Activated T-cell treated with anti-CD3 and anti-CD28 coated beads, Interleukin-2, amount 50 U/mL, for 1 hour (primary cell): ENCODE measurements at regions not wholly inside any gene's neighbourhood (a gene's known extent, or its start where the extent isn't known, plus 50 kb on each side); places are given as distances from the start of the nearest gene placed in this dataset.

Source experiments
- DNase-seq: peaks from one replicate; pipeline ENCODE4 v3.0.0-alpha.2; 2020

DNA sequence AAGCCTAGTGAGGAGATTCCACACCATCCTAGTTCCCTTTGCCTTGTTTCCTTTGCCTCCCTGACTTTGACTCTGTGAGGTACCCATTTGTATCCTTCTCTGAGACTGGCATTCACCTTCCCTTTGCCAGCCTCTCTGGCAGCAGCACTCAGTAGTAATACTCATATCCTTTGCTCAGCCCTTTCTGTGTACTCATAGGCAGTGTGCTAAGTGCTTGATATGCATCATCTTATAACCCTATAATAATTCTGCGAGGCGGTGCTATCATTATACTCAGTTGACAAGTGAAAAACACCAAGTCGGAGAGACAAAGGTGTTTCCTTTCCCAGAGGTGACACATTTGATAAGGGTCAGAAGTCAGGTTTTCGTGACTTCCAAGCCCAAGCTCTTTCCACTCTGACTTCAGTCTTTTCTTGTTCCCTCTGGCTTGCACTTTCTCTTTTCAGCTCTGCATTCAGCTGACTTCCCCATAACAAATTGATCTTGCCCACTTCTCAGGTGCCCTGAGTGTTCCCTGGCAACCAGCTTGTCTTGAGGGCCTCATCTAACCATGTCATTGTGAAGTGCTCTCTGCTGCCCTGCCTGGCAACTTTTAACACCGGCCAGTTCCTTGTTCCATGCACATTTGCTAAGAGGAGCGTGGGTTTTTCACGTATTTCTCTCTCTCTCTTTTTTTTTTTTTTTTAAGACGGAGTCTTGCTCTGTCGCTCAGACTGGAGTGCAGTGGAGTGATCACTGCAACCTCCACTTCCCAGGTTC, 94.5 kb upstream of the UPP2 start:
- DNase-seq: no peak

DNA sequence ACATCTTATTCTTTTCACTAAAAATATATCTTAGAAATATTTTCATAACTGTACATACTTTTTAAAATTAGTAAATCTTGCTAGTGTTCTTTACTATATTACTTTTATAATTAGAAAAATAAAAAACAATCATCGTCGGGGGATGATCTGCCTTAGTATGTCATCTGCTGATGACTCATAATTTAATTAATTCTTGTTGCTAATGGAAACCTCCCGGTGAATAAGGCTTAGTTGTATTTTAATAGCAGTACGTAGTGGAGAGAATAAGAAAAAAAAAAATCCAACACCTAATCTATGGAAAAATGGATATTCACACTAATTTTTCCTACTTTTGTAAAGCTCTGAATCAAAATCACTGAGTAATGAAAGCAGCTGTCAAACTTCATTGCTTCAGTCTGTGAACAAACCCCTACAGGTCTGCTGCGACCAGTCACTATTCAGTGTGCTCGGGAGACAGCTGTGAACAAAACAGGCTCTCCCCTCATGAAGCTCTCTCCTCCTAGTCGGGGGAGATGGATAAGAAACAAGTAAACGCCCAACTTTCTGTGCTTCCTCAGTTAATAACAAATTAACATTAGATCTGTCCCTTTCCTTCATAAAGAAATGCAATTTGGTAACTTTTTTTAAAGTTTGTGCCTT, 97.4 kb upstream of the UPP2 start:
- DNase-seq: no peak

DNA sequence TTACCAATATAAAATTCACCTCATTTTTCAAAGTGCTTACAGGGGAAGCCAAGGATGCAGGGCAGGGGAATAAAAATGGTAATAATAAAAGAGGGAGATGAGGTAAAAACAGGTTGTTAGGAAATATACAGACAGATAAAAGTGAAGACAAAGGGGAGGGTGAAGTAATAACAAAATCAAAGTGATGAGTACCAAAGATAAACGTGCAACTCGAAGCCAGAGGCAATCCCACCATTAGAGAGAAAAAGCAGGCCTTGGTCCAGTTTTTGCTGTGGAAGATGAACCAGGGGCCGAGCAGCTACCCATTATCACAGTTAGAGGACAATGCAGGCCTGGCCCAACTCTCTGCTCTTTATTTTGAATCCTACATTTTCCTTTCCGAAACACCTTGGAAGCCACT, 99.6 kb upstream of the UPP2 start:
- no peak for DNase-seq

DNA sequence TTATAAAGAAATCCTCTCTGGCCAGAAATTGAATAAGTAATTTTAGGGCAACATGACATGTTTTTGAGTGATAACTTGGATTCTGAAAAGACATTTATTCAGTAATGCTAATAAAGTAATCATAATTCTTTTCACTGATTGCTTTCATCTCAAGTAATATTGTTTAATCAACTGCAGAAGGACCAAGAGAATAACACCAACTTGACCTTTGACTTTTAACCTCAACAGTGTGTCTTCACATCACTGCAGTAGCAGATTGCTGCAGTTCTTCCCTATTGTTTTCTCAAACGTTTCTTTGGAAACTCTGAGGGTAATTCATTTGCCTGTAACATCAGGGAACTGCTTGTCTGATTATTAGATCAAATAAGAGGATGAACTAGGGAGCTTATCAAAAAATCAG, 104.9 kb upstream of the UPP2 start:
- DNase-seq: no peak

DNA sequence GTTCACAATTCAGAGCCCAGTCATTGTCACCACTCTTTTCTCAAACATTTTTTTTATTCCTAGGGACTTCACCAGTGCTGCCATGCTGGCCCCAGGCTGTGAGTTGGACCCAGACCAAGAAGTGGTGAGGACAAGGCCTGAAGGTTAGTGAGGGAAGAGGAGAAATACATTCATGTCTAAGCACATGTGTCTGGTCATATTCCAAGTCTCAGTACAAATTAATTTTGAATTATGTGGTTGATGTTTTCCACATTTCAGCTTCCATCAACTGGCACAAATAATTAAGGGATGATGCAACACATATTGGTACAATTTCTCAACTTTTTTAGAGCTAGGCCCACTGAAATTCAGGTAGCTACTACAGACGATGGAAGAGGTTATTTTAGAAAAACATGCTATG, 106.6 kb upstream of the UPP2 start:
- DNase-seq: no peak

DNA sequence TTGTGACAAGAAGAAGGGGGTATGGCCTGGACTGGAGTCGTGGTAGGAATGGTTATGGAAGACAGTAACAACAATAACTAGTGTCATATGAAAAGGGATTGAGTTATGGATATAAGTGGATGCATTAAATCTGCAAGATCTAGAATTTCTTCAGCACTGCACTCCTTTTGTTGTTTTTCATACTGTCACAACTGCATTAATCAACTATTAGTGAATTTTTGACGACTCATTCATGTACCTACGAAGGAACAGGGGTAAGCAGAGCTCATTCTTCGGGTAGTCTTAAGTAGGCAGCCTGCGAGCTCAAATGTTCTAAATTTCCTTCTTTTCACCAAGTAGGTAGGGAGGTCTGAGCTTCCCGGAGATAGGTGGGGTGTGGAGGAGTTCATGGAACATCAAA, 109.7 kb upstream of the UPP2 start:
- DNase-seq: no peak

DNA sequence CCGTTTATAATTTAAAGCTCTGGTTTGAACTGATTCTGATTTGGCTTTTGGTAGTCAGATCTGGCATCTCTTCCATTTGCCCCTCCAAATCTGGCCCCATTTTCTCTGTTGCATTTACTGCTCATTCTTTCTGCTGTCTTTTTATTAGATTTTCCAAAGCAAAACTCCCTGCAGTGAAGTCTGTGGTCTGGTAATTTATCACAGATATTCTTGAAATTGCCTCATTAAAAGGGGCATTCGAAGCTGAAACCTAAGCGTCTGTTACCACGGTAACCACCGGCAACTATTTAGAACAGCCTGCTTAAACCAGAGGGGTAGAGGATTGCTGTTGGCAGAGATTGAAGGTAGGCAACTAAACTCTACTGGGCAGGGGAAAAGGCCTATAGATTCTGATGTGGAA, 111.5 kb upstream of the UPP2 start:
- DNase-seq: no peak

DNA sequence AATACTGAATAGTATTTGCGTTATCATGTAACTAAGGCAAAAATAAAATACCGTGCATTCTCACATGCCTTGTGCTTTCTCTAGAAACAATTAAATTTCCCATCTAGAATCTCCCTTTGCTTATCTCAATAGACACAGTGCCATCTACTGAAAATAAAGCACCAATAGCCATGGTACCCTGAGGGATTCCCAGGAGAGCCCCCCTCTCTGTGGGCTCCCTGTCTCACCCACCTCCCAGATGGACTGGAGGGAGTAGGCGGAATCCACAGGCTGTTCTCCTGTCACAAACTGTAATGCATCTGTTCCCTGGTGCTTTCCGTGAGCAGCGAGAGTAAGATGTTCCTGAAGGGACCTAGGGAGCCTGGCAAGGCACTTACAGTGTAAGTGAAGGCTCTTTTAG, 112.4 kb upstream of the UPP2 start:
- DNase-seq: no peak

DNA sequence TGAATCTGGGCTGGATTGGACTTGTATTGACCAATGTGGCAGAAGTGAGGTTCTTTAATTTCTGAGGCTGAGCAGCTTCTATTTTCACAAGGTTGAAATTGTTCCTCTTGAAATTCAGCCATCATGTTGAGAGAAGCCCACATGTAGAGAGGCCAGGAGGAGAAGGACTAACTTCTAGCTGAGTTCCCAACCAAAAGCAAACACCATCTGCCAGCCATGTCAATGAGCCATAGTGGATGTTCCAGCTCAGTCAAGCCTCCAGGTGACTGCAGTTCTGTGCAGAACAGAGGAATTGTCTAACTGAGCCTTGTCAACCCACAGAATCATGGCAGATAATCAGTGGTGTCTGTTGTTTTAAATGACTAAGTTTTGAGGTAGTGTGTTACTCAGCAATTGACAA, 110.6 kb upstream of the ACVR1 start:
- DNase-seq: no peak

DNA sequence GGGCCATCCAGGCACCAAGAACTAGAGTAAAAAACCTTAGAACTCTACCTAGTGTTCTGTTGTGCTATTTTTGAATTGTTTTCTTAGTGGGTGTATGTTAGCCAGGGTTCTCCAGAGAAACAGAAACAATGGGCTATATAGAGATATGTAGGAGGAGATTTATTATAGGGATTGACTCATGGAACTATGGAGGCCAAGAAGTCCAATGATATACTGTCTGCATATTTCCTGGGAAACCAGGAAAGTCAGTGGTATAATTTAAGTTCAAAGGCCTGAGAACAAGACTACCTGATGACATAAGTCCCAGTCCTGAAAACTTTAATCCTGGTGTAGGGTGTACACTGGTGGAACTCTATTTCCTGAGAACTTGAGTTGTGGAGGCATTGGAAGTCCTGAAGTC, 108.7 kb upstream of the ACVR1 start:
- DNase-seq: no peak

DNA sequence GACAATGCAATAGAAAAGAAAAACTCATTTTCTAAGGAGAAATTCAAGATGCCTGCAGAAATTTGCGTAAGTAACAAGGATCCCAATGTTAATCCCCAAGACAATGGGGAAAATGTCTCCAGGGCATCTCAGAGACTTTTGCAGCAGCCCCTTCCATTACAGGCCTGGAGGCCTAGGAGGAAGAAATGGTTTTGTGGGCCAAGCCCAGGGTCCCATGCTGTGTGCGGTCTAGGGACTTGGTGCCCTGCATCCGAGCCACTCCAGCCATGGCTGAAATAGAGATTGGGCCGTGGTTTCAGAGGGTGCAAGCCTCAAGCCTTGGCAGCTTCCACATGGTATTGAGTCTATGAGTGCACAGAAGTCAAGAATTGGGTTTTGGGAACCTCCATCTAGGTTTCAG, 103.9 kb upstream of the ACVR1 start:
- no peak for DNase-seq

DNA sequence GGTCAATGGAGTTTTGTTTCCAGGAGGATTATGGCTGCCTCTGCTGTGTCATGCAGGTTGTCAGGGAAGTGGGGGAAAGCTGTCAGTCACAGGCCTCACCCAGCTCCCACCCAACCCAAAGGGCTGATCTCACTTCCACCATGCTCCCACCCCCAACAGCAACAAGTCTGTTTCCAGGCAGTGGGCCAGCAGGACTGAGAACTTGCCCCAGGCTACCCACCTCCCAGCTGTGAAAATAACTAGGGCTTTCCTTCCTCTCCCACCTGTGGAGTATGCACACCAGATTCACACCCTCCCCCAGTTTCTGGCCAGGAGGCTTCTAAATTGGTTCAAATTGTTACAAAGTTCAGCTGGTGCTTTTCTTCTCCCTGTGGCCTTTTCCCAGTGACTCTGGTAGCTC, 95.6 kb upstream of the ACVR1 start:
- no peak for DNase-seq

DNA sequence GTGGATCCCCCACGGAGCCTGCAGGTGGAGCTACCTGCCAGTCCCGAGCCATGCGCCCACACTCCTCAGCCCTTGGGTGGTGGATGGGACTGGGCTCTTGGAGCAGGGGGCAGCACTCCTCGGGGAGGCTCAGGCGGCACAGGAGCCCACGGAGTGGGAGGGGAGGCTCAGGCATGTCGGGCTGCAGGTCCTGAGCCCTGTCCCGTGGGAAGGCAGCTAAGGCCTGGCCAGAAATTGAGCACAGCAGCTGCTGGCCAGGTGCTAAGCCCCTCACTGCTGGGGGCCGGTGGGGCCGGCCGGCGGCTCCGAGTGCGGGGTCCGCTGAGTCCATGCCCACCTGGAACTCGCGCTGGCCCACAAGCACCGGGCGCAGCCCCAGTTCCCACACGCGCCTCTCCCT, 91.7 kb upstream of the ACVR1 start:
- DNase-seq: no peak

DNA sequence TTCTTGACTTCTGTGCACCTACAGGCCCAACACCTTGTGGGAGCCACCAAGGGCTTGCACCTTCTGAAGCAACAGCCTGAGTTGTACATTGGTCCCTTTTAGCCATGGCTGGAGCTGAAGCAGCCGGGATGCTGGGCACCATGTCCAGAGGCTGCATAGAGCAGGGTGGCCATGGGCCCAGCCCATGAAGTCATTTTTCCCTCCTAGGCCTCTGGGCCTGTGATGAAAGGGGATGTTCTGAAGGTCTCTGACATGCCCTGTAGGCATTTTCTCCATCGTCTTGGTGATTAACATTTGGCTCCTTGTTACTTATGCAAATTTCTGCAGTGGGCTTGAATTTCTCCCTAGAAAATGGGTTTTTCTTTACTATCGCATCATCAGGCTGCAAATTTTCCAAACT, 83.1 kb upstream of the ACVR1 start:
- DNase-seq: no peak

DNA sequence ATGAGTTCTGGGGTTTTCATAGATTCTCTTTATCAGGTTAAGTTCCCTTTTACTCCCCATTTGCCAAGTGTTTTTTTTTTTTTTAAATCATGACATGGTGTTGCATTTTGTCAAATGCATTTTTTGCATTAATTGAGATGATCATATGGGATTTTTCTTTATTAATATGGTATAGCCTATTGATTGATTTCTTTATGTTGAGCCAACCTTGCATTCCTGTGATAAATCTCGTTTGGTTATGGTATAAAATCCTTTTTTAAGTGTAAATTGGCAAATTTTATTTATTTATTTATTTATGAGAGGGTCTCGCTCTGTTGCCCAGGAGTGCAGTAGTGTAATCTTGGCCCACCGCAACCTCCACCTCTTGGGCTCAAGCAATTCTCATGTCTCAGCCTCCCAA, 81.5 kb upstream of the ACVR1 start:
- DNase-seq: no peak

DNA sequence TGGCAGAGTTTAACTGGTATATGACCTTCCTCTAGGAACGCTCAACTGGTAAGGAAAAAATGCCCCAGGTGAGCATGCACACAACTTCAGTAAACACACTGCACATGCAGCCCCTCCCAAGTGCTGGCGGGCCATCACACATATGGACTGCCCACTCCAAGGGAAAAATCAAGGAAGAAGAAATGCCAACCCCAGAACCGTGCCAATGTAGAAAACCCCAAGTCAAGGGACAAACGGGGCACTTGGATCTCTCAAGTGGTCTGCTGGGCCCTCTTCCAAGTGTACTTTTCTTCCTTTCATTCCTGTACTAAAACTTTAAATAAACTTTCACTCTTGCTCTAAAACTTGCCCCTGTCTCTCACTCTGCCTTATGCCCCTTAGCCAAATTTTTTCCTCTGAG, 76.4 kb upstream of the ACVR1 start:
- no peak for DNase-seq

DNA sequence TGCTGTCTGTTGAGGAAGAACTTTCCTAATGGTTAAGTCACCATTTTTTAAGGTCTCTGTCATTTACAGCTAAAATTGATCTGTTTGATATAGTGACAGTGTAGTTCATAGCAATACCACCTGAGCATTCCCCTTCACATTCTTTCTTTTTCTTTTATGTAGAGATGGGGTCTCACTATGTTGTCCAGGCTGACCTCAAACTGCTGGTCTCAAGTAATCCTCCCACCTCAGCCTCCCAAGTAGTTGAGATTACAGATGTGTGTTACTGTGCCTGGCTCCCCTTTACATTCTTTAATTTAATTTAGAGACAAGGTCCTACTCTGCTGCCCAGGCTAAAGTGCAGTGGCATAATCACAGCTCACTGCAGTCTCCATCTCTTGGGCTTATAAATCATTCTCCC, 72.7 kb upstream of the ACVR1 start:
- DNase-seq: no peak

DNA sequence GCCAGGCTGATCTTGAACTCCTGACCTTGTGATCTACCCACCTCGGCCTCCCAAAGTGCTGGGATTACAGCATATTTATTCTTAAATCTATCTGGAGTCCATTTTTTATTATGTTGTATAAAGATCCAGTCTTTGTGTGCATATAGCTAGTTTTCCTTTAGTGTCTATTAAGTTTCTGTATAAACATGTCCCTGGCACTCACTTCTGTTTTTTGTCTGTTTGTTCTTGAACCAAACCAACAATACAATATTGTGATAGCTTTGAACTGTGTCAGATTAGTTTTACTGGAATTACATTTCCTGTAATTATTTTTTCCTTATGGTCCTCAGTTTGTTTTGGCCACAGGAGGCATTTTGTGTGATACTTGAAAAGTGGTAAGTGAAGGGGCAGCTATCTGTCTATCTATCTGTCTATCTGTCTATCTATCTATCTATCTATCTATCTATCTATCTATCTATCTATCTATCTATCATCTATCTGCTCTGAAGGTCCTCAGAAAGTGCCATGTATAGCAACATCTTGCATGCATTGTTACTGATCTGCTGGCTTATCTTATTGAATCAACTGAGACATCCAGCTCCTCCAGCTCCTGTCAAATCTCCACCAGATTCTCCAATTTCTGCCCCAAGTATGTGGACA, 70.9 kb upstream of the ACVR1 start:
- no peak for DNase-seq

DNA sequence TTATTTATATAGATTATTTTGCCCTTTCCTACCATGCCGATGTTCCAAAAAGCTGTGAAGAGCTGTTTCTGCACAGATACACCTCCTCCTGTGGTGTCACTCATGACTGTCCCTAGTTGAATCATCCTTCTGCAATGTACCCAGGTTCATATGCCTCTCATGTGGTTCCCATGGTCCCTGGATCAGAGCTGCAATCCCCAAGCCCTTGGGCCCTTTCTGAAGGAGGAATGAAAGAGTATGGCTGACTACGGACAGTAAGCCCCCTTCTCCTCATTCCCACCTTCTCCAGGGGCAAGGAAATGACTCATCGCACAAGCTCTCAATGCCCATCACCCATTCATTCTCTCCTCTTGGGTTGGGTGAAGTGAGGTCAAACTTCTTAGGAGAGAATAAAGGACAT, 63.9 kb upstream of the ACVR1 start:
- no peak for DNase-seq

DNA sequence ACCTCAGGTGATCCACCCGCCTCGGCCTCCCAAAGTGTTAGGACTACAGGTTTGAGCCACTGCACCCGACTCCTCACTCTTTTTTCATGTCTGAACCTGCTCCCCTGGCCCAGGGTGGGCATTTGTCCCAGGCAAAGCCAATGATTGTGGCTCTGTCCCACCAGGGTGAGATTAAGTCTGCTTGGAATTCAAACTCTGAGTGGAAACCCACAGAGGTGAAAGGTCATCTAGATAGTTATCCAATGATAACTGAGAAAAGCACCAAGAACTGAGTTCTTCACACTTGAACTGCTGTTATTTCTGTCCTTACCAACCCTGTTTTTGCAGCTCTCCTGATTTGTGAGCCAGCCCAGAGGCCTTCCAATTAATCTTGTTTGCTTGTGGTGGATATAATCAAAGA, 62.4 kb upstream of the ACVR1 start:
- no peak for DNase-seq

DNA sequence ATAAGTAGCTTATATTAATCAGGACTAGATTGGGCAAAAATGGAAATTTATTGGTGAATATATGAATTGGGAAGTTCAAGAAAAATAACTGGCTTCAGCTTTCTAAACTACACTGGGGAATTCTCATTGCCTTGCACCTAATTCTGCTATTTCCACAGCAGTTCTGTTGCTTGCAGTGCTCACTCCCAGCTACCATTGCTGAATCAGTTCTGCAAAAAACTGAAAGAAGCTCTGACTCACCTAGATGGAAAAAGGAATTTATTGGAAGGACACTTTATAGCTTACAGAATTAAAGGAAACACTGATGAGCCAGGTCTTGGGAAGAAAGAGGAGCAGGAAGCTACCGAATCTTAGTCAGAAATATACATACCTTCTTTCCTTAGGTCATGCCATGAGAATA, 60.3 kb upstream of the ACVR1 start:
- no peak for DNase-seq

DNA sequence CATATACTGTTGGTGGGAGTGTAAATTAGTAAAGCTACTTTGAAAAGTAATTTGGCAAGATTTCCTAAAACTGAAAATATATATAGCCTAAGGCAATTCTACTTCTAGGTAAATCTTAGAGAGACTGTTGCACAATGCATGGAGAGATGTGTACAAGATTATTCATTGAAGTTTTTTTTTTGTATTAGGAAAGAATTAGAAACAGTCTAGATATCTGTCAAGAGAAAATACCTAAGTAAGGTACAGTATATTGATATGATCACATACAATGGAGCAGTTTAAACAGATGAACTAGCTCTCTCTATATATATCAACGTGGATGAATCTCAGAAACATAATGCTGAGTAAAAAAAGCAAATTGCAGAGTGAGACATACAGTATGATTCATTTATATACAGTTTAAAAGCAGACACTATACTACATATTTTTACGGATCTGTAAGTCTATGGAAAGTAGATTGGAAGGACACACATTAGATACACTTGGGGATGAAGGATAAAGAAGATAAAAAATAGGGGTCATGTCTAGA, 59.3 kb upstream of the ACVR1 start:
- no peak for DNase-seq

DNA sequence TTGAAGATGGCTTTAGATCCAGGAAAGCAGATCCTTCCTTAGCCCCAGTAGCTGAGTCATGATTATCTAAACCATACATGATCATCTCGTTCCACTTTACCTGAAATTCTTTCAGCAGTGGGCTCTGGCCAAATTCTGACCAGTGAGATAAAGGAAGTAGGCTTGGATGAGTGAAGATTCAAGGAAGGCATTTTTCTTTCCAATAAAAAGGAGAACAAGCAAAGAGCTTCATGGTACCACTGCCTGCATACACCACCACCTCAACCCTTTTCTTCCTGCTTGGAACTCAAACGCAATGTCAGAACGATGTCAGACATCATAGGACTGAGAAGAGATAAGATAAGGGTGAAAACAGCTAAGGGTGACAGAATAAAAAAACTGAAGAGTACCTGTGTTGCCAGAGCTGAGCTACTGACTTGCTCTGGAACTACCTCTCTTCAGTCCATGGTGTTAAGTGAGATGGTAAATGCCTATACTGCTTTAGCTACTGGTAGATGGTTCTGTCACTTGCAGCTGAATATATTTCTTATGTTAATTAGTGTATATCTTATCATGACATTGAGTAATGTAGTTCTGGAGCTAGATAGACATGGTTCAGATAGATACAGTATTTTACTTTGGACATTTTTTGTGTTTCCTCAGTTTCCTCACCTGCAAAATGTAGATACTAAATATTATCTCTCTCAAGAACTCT, 58.7 kb upstream of the ACVR1 start:
- DNase-seq: no peak
